Stimulated activated CD8-positive, alpha-beta memory T cell treated with anti-CD3 and anti-CD28 coated beads, Interleukin-4, amount 100 ng/mL, for 4 hours (primary cell): ENCODE measurements at regions not wholly inside any gene's neighbourhood (a gene's known extent, or its start where the extent isn't known, plus 50 kb on each side); places are given as distances from the start of the nearest gene placed in this dataset.
"Not testable (repeated sequence)": the region's sequence is repeated elsewhere in the genome, so short reads cannot be mapped to it uniquely, and the experiment has no call there.

Source experiments
- DNase-seq, 2 donors: peaks; one replicate each; pipeline ENCODE4 v3.0.0-alpha.2; 2020; ENCODE audit warnings: low read depth in 2 of 2, low spot score in 1 of 2

- DNase-seq = no peak
Measured at GRCh38 chr5:89190515-89191265, 307.7 kb upstream of the MEF2C start.

DNA sequence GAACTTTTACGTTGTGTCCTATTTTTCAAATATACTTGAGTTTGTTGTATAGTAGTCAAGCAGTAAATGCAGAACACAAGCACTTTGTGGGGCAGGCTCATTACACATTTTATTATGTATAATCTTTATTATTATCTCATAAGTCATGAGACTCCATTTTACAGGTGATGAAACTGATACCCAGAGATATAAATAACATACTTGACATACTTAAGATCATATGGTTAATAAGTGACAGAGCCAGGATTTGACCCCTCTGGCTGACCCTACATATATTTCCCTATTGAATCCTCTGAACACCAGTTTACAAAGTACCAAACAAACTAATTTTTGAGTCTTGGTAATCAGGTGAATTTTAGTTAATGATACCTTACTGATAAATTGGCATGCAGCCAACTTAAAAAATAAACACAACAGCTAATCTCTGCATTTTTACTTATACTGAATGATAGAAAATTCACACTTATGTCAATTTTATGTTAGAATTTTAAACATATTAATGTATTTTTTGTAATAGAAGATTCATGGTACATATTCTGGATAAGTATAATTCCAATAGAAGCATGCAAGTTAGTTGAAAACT lies 305.0 kb upstream of the MEF2C start:
- DNase-seq = no peak

- no peak for DNase-seq
Measured at GRCh38 chr5:89187268-89187667, 304.3 kb upstream of the MEF2C start.

- DNase-seq = no peak
Measured at GRCh38 chr5:89181546-89181945, 298.6 kb upstream of the MEF2C start.

DNA sequence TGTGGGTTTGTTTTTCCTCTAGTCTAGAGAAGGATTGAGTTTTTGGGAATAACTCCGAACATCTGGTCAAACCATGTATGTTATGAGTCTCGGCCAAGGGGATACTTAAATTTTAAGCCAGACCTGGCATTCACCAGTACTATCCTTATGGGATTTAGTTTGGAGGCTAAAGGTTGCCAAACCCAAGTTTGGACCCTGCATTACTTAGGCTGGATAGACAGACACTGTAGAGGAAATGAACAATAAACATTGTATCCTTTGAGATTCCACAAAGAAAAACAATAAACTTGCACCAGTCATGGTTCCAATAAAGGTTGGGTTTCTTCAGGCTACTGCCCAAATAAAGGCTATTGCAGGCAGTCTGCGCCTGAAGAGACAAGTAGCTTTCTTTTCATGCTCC lies 296.7 kb upstream of the MEF2C start:
- no peak for DNase-seq

- DNase-seq = no peak
Measured at GRCh38 chr5:89178541-89178940, 295.6 kb upstream of the MEF2C start.

GRCh38 chr5:89173528-89173927 lies 290.5 kb upstream of the MEF2C start:
- DNase-seq = no peak

GRCh38 chr5:89168766-89169165 lies 285.8 kb upstream of the MEF2C start:
- DNase-seq = no peak

GRCh38 chr5:89164703-89165102 lies 281.7 kb upstream of the MEF2C start:
- DNase-seq = not testable (repeated sequence)

- no peak for DNase-seq
Measured at GRCh38 chr5:89156226-89156625, 273.2 kb upstream of the MEF2C start.

- DNase-seq = no peak
Measured at GRCh38 chr5:89147031-89147430, 264.0 kb upstream of the MEF2C start.

- no peak for DNase-seq
Measured at GRCh38 chr5:89137148-89137547, 254.2 kb upstream of the MEF2C start.

DNA sequence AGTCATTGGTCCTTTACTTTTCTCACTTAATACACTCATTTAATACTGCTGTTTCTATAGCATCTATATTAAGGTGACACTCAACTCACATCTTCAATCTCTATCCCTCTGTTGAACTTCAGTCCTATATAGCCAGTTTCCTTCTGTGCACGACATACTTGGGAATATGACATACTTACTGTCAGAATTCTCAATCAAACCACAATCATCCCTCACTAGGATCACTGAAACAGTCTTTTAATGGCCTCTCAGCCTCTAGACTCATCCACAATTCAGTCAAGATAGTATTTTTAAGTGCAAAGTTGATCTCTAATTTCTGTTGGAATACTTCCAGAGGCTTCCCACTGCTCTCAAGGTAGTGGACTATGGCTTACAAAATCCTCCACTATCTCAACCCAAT lies 251.0 kb upstream of the MEF2C start:
- no peak for DNase-seq

GRCh38 chr5:89133129-89133528 lies 250.1 kb upstream of the MEF2C start:
- no peak for DNase-seq

DNA sequence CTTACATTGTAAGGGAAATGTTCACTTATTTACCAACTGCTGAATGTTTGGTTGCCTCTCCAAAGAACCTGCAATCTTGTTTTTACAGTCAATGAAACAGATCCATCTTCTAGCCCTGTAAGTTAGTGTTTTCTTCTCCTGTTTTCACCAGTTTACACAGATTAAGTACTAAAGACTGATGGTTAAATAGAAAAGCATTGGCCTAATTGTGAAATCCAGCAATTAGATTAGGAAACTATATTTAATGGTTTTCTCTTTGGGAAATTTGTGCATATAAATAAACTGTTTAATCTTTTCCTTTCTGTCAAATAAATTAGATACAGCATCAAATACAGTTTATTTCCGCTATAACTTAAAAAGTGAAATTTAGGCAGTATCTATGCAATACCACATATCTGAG lies 247.9 kb upstream of the MEF2C start:
- DNase-seq = no peak

GRCh38 chr5:89129941-89130340 lies 247.0 kb upstream of the MEF2C start:
- no peak for DNase-seq

DNA sequence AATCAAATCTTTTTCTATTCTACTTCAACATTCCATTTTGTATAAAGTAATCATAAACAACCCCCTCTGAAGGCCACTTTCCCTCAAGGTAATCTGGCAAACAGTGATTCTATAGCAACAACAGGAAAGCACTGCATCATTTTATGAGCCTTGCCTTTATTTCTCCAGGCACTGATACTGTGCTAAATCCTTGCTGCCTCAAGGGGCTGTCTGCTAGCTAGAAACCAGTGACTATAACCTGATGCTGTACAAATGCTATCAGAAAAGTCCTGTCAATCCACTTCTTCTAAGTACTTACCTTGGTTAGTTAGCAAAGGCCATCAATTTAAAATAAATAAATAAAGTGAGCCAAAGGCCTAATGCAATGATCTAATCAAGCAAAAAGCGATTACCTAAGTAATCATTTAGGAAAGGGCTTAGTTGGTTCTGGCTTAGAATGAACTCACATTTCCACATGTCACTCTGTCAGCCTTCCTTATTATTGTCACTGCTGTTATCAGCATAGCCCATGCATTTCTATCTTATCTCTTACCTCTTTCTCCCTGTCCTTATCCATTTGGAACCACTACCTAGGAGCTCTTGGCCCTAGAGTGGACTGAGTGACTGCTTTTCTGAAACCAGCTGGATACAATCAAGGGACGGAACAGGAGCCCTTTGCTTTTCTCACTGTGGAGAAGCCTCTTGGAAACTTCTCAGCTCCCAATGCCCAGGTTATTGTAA lies 246.1 kb upstream of the MEF2C start:
- no peak for DNase-seq

DNA sequence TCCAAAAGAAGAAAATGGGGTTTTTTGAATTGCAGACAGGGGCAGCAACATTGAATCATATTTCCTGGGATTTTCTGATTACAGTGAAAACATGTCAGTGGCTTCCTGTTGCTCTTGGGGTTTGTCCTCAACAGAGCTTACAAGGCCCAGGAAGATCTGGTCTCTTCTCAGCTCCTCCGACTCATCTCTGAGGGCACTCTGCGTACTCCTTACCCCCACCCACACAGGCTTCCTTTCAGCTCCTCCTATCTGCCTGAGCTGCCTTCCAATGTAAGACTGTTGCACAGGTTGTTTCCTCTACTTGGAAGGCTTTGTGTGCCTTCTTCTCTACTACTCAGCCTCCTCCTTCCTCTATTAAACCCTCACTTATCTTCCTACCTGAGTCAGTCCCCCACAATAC lies 245.1 kb upstream of the MEF2C start:
- DNase-seq = no peak

GRCh38 chr5:89127191-89127590 lies 244.2 kb upstream of the MEF2C start:
- no peak for DNase-seq

GRCh38 chr5:89125372-89125771 lies 242.4 kb upstream of the MEF2C start:
- DNase-seq = no peak

GRCh38 chr5:89123581-89123980 lies 240.6 kb upstream of the MEF2C start:
- DNase-seq = no peak

GRCh38 chr5:89120719-89121118 lies 237.7 kb upstream of the MEF2C start:
- DNase-seq = no peak
